HL-60 (cell line): ENCODE measurements at regions not wholly inside any gene's neighbourhood (a gene's known extent, or its start where the extent isn't known, plus 50 kb on each side); places are given as distances from the start of the nearest gene placed in this dataset.

Experiments
- REST ChIP-seq: IDR thresholded peaks from 2 replicates; pipeline ENCODE4 v1.6.1; 2012; ENCODE audit warnings: low read depth; ENCODE audit not compliant: insufficient replicate concordance
- TF ChIP-seq, protein P1 (sequence below): IDR thresholded peaks from one replicate; pipeline ENCODE4 v1.5.1; 2011; ENCODE audit warnings: low read length, control low read depth, inconsistent platforms; ENCODE audit not compliant: insufficient read depth

GRCh38 chr16:76862901-76863300 is 328.1 kb upstream of the MON1B start:
- TF ChIP-seq, protein P1, sequence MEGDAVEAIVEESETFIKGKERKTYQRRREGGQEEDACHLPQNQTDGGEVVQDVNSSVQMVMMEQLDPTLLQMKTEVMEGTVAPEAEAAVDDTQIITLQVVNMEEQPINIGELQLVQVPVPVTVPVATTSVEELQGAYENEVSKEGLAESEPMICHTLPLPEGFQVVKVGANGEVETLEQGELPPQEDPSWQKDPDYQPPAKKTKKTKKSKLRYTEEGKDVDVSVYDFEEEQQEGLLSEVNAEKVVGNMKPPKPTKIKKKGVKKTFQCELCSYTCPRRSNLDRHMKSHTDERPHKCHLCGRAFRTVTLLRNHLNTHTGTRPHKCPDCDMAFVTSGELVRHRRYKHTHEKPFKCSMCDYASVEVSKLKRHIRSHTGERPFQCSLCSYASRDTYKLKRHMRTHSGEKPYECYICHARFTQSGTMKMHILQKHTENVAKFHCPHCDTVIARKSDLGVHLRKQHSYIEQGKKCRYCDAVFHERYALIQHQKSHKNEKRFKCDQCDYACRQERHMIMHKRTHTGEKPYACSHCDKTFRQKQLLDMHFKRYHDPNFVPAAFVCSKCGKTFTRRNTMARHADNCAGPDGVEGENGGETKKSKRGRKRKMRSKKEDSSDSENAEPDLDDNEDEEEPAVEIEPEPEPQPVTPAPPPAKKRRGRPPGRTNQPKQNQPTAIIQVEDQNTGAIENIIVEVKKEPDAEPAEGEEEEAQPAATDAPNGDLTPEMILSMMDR = no peak
- TF ChIP-seq REST = no peak
